Lower lobe of right lung (tissue), 2 donors: ENCODE measurements at regions not wholly inside any gene's neighbourhood (a gene's known extent, or its start where the extent isn't known, plus 50 kb on each side); places are given as distances from the start of the nearest gene placed in this dataset.

Experiments used
- ATAC-seq, 2 donors: fragments of 200-7000 bp; cut with Tn5 transposase; one replicate each; pipeline ENCODE4 v1.9.1; 2020 to 2022; ENCODE audit warnings: mild to moderate bottlenecking in 2 of 2, moderate library complexity in 2 of 2
- DNase-seq: peaks from one replicate; pipeline ENCODE4 v3.0.0-alpha.2; 2020
- H3K27ac ChIP-seq: fragments of 200-600 bp; one replicate; pipeline ENCODE4 v1.8.0; 2022
- H3K27me3 ChIP-seq: fragments of 200-600 bp; one replicate; pipeline ENCODE4 v1.8.0; 2022; ENCODE audit warnings: low read depth
- H3K36me3 ChIP-seq: fragments of 200-600 bp; one replicate; pipeline ENCODE4 v1.8.0; 2022; ENCODE audit warnings: mild to moderate bottlenecking
- H3K4me1 ChIP-seq: fragments of 200-600 bp; one replicate; pipeline ENCODE4 v1.8.0; 2022
- H3K4me3 ChIP-seq: fragments of 200-600 bp; one replicate; pipeline ENCODE4 v1.8.0; 2022; ENCODE audit warnings: mild to moderate bottlenecking
- H3K9me3 ChIP-seq: fragments of 200-600 bp; one replicate; pipeline ENCODE4 v1.8.0; 2022
- intact Hi-C: fragments of 100-400 bp; cut with DNase I; formaldehyde crosslinking; loops from one replicate; pipeline ENCODE4 v1.11.0; 2022
- TF ChIP-seq, protein P1 (sequence below): fragments of 200-600 bp; IDR thresholded peaks from one replicate; pipeline ENCODE4 v1.8.0; 2022; ENCODE audit warnings: antibody characterized with exemption, mild to moderate bottlenecking
- donor health status: DM: no; HTN: yes; CAD: no; lungs with severe emphysema.

DNA sequence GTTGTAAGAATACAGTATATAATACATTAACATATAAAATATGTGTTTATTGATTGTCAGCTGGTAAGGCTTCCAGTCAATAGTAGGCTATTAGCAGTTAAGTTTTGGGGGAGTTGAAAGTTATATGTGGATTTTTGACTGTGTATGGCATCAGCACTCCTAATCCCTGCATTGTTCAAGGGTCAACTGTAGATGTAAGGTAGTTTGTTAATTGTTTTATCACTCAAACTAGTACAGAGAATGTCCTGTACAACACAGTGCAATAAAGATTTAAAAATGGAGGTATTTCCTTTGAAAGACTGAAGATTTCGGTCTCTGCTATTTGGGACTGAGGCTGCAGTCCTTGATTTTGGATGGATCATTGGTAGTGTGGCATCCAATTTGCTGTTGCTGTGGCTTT is 484.4 kb downstream of the KDM4C start:
- intact Hi-C loops: no loop called here
- TF ChIP-seq, protein P1, sequence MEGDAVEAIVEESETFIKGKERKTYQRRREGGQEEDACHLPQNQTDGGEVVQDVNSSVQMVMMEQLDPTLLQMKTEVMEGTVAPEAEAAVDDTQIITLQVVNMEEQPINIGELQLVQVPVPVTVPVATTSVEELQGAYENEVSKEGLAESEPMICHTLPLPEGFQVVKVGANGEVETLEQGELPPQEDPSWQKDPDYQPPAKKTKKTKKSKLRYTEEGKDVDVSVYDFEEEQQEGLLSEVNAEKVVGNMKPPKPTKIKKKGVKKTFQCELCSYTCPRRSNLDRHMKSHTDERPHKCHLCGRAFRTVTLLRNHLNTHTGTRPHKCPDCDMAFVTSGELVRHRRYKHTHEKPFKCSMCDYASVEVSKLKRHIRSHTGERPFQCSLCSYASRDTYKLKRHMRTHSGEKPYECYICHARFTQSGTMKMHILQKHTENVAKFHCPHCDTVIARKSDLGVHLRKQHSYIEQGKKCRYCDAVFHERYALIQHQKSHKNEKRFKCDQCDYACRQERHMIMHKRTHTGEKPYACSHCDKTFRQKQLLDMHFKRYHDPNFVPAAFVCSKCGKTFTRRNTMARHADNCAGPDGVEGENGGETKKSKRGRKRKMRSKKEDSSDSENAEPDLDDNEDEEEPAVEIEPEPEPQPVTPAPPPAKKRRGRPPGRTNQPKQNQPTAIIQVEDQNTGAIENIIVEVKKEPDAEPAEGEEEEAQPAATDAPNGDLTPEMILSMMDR: no peak
- Histone ChIP-seq H3K27me3 (no peaks in the 10 kb centered on the region), H3K4me1 (no peaks in the 10 kb centered on the region), H3K27ac (no peak overlapping the region), H3K36me3 (no peaks in the 10 kb centered on the region), H3K4me3 (no peak overlapping the region), H3K9me3 (peaks cover 4% of the 10 kb centered on the region)
- DNase-seq: no peak
- no peak for ATAC-seq

DNA sequence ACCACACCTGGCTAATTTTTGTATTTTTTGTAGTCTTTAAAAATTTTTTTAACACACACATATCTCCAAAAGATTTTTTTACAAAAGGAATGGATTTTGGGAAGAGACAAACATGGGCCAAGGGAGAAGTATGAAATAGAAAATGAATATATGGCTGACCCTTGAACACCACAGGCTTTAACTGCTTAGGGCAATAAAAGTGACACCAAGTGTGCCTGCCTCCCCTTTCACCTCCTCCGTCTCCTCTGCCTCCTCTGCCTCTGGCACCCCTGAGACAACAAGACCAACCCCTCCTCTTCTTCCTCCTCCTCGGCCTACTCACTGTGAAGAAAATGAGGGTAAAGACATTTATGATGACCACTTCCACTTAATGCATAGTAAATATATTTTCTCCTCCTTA is 483.9 kb downstream of the KDM4C start:
- DNase-seq (no peak), ATAC-seq (no peak)
- Histone ChIP-seq H3K4me3 (no peak overlapping the region), H3K27me3 (no peaks in the 10 kb centered on the region), H3K4me1 (no peaks in the 10 kb centered on the region), H3K36me3 (no peaks in the 10 kb centered on the region), H3K9me3 (peaks cover 4% of the 10 kb centered on the region), H3K27ac (no peak overlapping the region)
- intact Hi-C loops: no loop called here
- TF ChIP-seq, protein P1: no peak

DNA sequence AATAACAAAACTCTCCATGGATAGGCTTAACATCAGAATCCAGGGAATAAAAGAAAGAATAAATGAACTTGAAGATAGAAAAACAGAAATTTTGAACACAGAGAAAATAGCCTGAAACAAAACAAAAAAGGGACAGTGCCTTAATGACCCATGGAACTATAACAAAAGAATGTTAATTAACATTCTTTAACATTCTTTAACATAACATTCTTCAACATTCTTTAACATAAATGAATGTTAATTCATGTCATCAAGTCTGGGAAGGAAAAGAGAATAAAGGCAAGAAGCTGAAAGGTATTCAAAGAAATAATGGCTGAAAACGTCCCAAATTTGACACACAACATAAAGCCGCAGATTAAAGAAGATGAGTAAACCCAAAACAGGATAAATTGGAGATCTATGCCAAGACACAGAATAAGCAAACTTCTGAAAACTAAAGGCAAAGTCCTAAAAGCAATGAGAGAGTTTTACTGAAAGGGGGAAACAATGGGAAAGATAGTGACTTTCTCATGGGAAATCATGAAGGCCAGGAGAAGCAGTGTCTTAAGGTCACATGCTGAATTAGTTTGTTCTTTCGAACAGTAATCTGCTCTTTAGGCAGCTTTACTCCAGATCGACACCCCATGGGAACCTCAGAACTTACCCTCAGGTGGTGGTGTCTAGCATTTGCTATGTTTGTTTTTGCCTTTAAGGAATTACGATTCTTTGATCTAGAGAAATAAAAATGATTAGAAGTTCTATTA is 483.0 kb downstream of the KDM4C start:
- no peak overlapping the region for H3K4me3 ChIP-seq
- no peaks in the 10 kb centered on the region for H3K4me1 ChIP-seq
- peaks cover 4% of the 10 kb centered on the region for H3K9me3 ChIP-seq
- H3K27ac ChIP-seq: no peak overlapping the region
- TF ChIP-seq, protein P1: no peak
- intact Hi-C loops: no loop called here
- H3K36me3 ChIP-seq: no peaks in the 10 kb centered on the region
- DNase-seq (no peak), ATAC-seq (no peak)
- no peaks in the 10 kb centered on the region for H3K27me3 ChIP-seq

DNA sequence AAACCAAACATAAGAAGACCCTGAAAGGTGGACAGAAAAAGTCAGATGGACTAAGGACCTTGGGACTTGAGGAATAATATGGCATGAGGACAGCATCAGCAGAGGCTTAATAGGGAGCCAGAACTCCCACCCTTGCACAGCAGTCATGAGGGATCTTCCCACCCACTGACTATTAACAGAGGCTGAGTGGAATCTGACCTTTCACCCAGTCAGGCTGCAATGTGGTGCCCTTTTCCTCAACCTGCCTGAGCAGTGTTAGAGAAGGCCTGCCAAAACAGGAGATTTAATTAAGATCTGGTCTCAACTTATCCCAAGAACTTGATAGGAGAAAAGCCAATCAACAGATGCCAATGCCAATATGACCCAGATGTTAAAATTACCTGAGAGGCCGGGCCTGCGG is 481.9 kb downstream of the KDM4C start:
- ATAC-seq (no peak), DNase-seq (no peak)
- intact Hi-C loops: no loop called here
- Histone ChIP-seq H3K4me3 (no peak overlapping the region), H3K4me1 (no peaks in the 10 kb centered on the region), H3K27me3 (no peaks in the 10 kb centered on the region), H3K27ac (no peak overlapping the region), H3K36me3 (no peaks in the 10 kb centered on the region), H3K9me3 (peaks cover 4% of the 10 kb centered on the region)
- TF ChIP-seq, protein P1: no peak

DNA sequence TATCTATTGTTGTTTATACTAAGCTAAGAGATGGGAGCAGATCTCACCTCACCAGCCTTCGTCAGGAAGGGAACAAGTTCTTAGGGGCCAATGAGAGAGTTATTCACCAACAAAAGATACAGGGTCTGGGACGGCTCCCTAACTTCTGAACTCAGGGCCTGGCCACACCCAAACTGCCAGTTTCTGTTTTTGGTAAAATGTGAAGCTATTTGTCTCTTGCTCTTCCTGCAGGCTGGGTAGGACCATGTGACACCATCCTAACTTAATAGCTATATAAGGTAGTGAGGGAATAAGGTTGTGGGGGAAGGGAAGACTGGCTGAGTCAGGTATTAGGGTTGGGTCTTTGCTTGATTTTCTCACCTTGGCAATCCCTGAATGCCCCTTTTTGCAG is 480.5 kb downstream of the KDM4C start:
- H3K4me1 ChIP-seq: no peaks in the 10 kb centered on the region
- TF ChIP-seq, protein P1: no peak
- intact Hi-C loops: no loop called here
- DNase-seq (no peak), ATAC-seq (no peak)
- no peaks in the 10 kb centered on the region for H3K36me3 ChIP-seq
- H3K4me3 ChIP-seq: no peak overlapping the region
- H3K27ac ChIP-seq: no peak overlapping the region
- no peaks in the 10 kb centered on the region for H3K27me3 ChIP-seq
- peaks cover 4% of the 10 kb centered on the region for H3K9me3 ChIP-seq
